ENCODE measurements at regions not wholly inside any gene's neighbourhood (a gene's known extent, or its start where the extent isn't known, plus 50 kb on each side); places are given as distances from the start of the nearest gene placed in this dataset.
"Not testable (repeated sequence)": the region's sequence is repeated elsewhere in the genome, so short reads cannot be mapped to it uniquely, and the experiment has no call there.

GRCh38 chr4:86413426-86413825, 53.6 kb upstream of the MAPK10 start:
- in situ Hi-C loops (cut with MboI; ENCODE audit: low pct_unique_long_range_greater_than_20kb, low sequenced_read_pairs, unreplicated experiment); DNase-seq (ENCODE audit: low spot score): not testable (repeated sequence)

GRCh38 chr4:86414686-86415085, 54.8 kb upstream of the MAPK10 start:
- in situ Hi-C loops (cut with MboI; ENCODE audit: low pct_unique_long_range_greater_than_20kb, low sequenced_read_pairs, unreplicated experiment): no loop called here
- no peak for TF ChIP-seq CTCF (IDR thresholded peaks at IDR 0.05; ENCODE audit: extremely low read depth, insufficient read depth, missing control alignments)
- DNase-seq (ENCODE audit: low spot score): no peak

GRCh38 chr4:86416081-86416480, 56.2 kb upstream of the MAPK10 start:
- no peak for DNase-seq (ENCODE audit: low spot score)
- TF ChIP-seq CTCF (IDR thresholded peaks at IDR 0.05; ENCODE audit: extremely low read depth, insufficient read depth, missing control alignments): no peak
- in situ Hi-C loops (cut with MboI; ENCODE audit: low pct_unique_long_range_greater_than_20kb, low sequenced_read_pairs, unreplicated experiment): no loop called here

- in situ Hi-C loops (cut with MboI; ENCODE audit: low pct_unique_long_range_greater_than_20kb, low sequenced_read_pairs, unreplicated experiment): no loop called here
- DNase-seq (ENCODE audit: low spot score): no peak
- TF ChIP-seq CTCF (IDR thresholded peaks at IDR 0.05; ENCODE audit: extremely low read depth, insufficient read depth, missing control alignments): no peak
Measured at GRCh38 chr4:86421461-86421860, 61.6 kb upstream of the MAPK10 start.

- in situ Hi-C loops (cut with MboI; ENCODE audit: low pct_unique_long_range_greater_than_20kb, low sequenced_read_pairs, unreplicated experiment): no loop called here
- no peak for DNase-seq (ENCODE audit: low spot score)
- no peak for TF ChIP-seq CTCF (IDR thresholded peaks at IDR 0.05; ENCODE audit: extremely low read depth, insufficient read depth, missing control alignments)
Measured at GRCh38 chr4:86431543-86432116, 71.8 kb upstream of the MAPK10 start.

DNA sequence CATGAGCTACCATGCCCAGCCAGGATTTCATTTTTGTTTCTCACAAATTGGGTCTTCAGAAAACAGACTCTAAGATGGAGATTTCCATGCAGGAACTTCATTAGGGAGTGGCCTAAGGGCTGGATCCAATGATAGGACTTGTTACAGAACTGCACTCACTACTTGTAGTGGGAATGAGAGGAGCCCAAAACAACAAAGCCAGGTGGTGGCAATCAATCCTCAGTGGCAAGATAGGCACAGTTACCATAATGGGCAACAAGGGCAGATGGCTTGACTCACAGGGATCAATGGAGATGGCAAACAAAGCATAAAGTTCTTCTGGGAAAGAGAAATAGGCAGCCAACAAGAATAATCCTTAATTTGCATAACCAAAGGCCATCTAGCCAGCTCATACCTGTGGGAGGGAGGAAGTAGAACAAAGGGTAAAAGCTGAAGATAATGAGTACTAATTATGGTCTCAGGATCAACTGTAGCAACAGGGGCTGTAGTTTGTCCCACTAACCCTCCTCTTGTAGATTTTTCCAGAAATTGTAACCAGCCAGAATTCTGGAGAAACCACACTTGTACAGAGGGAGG, 72.8 kb upstream of the MAPK10 start:
- in situ Hi-C loops (cut with MboI; ENCODE audit: low pct_unique_long_range_greater_than_20kb, low sequenced_read_pairs, unreplicated experiment): no loop called here
- DNase-seq (ENCODE audit: low spot score): no peak
- TF ChIP-seq CTCF (IDR thresholded peaks at IDR 0.05; ENCODE audit: extremely low read depth, insufficient read depth, missing control alignments): no peak

- in situ Hi-C loops (cut with MboI; ENCODE audit: low pct_unique_long_range_greater_than_20kb, low sequenced_read_pairs, unreplicated experiment): no loop called here
- no peak for DNase-seq (ENCODE audit: low spot score)
- TF ChIP-seq CTCF (IDR thresholded peaks at IDR 0.05; ENCODE audit: extremely low read depth, insufficient read depth, missing control alignments): no peak
Measured at GRCh38 chr4:86439293-86439692, 79.4 kb upstream of the MAPK10 start.

Data from GM13977 (cell line).